GM04503 (cell line): ENCODE measurements at regions not wholly inside any gene's neighbourhood (a gene's known extent, or its start where the extent isn't known, plus 50 kb on each side); places are given as distances from the start of the nearest gene placed in this dataset.
"Not testable (repeated sequence)": the region's sequence is repeated elsewhere in the genome, so short reads cannot be mapped to it uniquely, and the experiment has no call there.

Experiments used
- DNase-seq: peaks from one replicate; pipeline ENCODE4 v3.0.0-alpha.2; 2012; ENCODE audit warnings: low read depth

- not testable (repeated sequence) for DNase-seq
Measured at GRCh38 chr4:3633277-3633676, 101.1 kb upstream of the LRPAP1 start.

- not testable (repeated sequence) for DNase-seq
Measured at GRCh38 chr4:3632794-3633193, 100.6 kb upstream of the LRPAP1 start.

GRCh38 chr4:3631544-3632266 lies 99.5 kb upstream of the LRPAP1 start:
- DNase-seq: not testable (repeated sequence)

GRCh38 chr4:3630598-3631543 lies 98.6 kb upstream of the LRPAP1 start:
- no peak for DNase-seq

- DNase-seq: no peak
Measured at GRCh38 chr4:3630136-3630597, 97.9 kb upstream of the LRPAP1 start.

GRCh38 chr4:3629665-3630064 lies 97.4 kb upstream of the LRPAP1 start:
- DNase-seq: no peak

GRCh38 chr4:3629176-3629575 lies 97.0 kb upstream of the LRPAP1 start:
- not testable (repeated sequence) for DNase-seq

GRCh38 chr4:3628868-3629175 lies 96.6 kb upstream of the LRPAP1 start:
- no peak for DNase-seq

- DNase-seq: not testable (repeated sequence)
Measured at GRCh38 chr4:3627967-3628867, 96.0 kb upstream of the LRPAP1 start.

- DNase-seq: not testable (repeated sequence)
Measured at GRCh38 chr4:3627456-3627855, 95.2 kb upstream of the LRPAP1 start.

- not testable (repeated sequence) for DNase-seq
Measured at GRCh38 chr4:3626131-3626884, 94.1 kb upstream of the LRPAP1 start.

- DNase-seq: not testable (repeated sequence)
Measured at GRCh38 chr4:3625286-3625875, 93.2 kb upstream of the LRPAP1 start.

- DNase-seq: not testable (repeated sequence)
Measured at GRCh38 chr4:3623809-3624329, 91.6 kb upstream of the LRPAP1 start.

- no peak for DNase-seq
Measured at GRCh38 chr4:3623106-3623505, 90.9 kb upstream of the LRPAP1 start.

- DNase-seq: not testable (repeated sequence)
Measured at GRCh38 chr4:3620365-3620764, 88.1 kb upstream of the LRPAP1 start.

- DNase-seq: not testable (repeated sequence)
Measured at GRCh38 chr4:3619698-3620097, 87.5 kb upstream of the LRPAP1 start.

- not testable (repeated sequence) for DNase-seq
Measured at GRCh38 chr4:3618341-3618740, 86.1 kb upstream of the LRPAP1 start.

- no peak for DNase-seq
Measured at GRCh38 chr4:3615386-3616286, 83.4 kb upstream of the LRPAP1 start.

- DNase-seq: no peak
Measured at GRCh38 chr4:3614731-3614980, 82.4 kb upstream of the LRPAP1 start.
